ENCODE measurements at regions not wholly inside any gene's neighbourhood (a gene's known extent, or its start where the extent isn't known, plus 50 kb on each side); places are given as distances from the start of the nearest gene placed in this dataset.

- no peak for TF ChIP-seq CTCF (IDR thresholded peaks at IDR 0.05)
- no peak for TF ChIP-seq POLR2A (IDR thresholded peaks at IDR 0.05)
Observed at GRCh38 chr3:118827446-118827845, 207.2 kb downstream of the IGSF11 start.

Measured in adrenal gland (tissue), 5 donors.